NOMO-1 treated with DMSO at 0.1 percent for 48 hours (cell line): ENCODE measurements at regions not wholly inside any gene's neighbourhood (a gene's known extent, or its start where the extent isn't known, plus 50 kb on each side); places are given as distances from the start of the nearest gene placed in this dataset.
A peak's percentile ranks its signal among the peaks of the same experiment; 100 is the strongest.
"Not testable (repeated sequence)": the region's sequence is repeated elsewhere in the genome, so short reads cannot be mapped to it uniquely, and the experiment has no call there.

Source experiments
- DNase-seq: peaks from one replicate; lab custom pipeline; 2025; ENCODE audit not compliant: unreplicated experiment; lab: John Stamatoyannopoulos, UW

DNA sequence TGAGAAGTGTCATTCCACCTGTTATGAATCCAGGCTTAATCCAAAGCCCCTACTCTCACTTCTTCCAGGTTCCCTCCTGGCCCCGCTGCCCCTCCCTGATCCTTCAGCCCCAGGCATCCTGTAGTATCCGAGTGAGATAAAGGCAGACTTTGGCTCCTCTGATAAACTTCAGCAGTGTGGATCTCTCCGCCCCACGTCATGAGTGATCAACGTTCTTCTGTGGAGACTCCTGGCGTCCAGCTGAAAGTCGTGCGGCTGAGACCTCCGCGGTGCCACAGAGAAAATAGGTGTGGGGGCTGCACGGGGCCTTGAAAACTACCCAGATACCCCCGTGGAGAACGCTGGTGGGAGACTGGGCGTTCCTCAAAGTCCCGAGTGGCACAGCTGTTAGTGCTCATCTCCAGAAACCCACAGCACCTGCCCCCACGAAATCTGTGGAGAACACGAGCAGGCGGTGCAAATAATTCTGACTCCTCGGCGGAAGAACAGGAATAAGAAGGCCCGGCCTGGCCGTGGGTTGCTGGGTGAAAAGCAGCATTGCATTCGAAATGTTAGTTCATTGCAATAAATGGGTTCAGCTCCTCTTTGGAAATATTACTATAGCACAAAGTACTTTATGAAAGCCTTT is 180.0 kb upstream of the RGS6 start:
- no peak for DNase-seq

DNA sequence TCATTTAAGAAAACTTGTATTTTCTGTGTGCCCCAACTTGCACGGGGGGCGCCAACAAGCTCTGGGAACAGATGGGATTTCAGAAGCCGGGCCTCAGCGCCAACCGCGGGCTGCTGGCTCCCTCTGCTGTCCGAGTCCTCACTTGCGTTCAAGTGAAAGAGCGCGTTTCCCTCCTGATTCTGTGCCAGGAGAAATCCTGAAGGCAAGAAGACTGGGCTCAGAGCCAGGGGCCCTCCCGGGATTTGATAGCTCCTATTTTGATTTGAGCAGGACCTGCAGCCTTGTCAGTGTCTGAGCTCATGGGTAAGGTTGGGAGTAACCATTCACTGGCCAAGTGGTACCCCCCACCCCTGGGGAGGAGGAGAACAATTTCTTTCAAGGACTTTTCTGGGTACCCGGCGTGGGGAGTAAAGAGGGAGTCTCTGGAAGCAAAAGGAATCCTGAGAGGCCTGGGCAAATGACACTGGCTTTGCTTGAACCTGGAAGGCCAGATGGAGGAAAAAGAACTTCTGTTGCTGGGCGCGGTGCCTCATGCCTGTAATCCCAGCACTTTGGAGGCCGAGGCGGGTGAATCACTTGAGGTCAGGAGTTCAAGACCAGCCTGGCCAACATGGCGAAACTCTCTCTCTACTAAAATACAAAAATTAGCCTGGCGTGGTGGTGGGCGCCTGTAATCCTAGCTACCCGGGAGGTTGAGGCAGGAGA is 179.0 kb upstream of the RGS6 start:
- peak; percentile 50 for DNase-seq

DNA sequence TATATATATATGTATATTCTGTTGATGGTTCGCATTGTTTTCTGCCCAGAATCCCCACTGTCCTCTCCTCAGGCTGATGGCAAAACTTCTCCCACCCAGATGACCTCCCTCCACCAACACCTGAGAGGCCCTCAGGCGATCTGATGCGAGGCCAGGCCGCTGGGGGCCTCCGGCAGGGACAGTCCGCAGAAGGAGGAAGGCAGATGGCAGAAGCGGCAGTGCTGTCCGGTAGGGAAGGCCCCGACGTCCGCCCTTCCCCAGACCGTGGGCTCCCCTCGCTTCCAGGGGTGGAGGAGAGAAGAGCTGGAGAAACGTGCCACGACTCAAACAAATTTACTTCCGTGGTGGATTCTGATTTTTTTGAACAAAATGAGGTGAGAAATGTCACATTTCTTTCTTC is 178.3 kb upstream of the RGS6 start:
- no peak for DNase-seq

DNA sequence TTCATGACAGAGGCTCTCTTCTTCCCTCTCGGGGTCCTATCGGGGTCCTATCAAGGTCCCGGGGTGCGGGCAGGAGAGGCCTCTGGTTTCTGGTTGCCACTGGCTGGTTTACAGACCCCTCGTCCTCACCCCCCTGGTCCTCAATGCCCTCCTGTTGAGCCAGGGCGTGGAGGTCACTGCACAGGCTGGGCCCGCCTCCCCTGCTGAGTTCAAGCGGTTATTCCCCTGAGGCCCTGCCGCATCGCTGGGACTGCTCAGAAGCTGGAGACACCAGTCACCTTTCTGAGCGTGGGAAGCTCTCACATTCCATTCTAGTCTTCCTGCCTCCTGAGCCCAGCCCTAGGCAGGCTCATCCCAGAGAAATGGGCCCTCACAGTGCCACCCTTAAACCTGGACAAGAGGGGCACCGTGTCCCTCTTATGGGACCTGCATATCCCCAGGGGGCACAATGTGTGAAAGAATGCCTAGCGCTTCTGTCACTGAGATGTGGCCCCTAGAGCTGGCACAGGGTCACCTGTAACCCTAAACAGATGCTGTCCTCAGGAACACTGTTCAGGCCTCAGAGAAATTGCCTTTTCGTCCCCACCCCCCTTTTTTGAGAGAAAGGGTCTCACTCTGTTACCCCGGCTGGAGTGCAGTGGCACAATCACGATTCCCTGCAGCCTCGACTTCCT is 177.7 kb upstream of the RGS6 start:
- DNase-seq: no peak

DNA sequence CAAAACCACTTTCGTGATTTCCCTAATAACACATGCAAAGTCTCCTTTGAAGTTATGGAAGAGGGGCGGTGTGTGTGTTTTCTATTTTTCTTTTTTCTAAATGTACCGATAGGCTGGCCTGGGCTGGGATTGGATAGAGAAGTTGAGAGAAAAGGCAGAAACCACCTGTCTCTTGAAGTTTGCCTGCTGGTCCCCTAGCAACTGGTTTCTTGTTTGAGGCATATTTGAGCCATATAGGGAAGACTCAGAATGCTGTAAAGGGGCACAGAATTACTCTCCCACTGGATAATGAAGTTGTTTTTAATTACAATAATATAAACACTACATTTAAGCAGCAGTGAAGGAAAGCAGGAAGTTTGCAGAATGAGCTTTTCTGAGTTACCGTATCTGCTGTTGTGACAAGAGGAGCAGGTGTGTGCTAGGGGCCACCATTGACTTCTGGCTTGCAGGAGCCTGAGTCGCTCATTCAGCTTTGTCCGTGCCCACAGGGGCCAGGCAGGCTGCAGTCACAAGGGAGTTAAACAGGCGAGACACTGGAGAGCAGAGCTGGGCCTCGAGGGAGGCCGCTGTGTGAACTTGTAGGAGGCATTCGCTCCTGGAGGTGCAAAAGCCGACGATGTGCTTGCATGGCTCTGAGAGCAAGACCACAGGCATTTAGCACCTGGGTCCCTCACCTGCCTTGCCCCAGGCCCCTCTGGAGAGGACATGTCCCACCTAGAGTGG is 173.8 kb upstream of the RGS6 start:
- no peak for DNase-seq

DNA sequence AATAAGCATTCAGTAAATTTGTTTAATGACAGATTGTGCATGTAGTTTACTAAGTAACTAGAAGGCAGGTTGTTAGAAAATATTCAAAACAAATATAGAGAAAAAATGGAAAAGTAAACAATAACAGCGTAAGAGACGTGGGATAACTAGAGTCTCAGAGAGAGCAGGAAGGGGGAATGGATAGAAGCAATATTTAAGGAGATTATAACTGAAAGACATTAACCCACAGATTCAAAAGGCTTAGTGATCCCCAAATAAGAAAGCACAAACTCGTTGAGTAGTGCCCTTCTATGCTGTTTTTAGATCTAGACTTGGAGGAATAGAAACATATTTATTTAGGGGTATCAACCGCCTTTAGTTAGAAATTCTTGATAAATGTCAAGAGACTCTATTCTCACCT is 169.7 kb upstream of the RGS6 start:
- no peak for DNase-seq

- DNase-seq: no peak
Measured at GRCh38 chr14:71764701-71765382, 167.4 kb upstream of the RGS6 start.

GRCh38 chr14:71765505-71765904 is 166.7 kb upstream of the RGS6 start:
- no peak for DNase-seq

- DNase-seq: no peak
Measured at GRCh38 chr14:71770431-71770830, 161.8 kb upstream of the RGS6 start.

- DNase-seq: not testable (repeated sequence)
Measured at GRCh38 chr14:71771421-71771820, 160.8 kb upstream of the RGS6 start.

GRCh38 chr14:71771996-71772395 is 160.2 kb upstream of the RGS6 start:
- DNase-seq: not testable (repeated sequence)

DNA sequence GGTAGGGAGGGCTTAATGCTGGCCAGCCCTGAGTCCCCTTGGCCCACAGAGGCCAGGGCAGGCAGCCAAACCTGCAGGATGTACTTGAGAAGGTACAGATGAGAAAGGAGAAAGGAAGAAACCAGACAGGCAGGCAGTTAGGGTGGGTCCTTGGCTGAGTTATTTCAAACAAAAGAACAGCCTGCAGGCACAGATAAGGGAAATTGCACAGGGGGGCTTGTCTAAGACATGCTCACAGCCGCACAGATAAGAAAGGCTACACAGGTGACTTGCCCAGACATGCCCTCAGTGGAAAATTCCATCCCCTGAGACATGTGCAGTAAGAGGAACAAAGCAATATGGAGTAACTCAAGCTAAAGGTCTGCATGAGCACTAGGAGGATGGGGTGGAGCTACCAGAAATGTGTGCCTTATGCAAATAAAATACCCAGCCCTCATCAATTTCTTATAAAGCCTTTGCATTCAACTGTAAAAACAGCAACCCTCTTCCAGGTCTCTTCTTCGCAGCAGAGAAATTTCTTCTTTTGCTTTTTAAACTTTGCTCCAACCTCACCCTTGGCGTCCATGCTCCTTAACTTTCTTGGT is 158.2 kb upstream of the RGS6 start:
- DNase-seq: no peak

DNA sequence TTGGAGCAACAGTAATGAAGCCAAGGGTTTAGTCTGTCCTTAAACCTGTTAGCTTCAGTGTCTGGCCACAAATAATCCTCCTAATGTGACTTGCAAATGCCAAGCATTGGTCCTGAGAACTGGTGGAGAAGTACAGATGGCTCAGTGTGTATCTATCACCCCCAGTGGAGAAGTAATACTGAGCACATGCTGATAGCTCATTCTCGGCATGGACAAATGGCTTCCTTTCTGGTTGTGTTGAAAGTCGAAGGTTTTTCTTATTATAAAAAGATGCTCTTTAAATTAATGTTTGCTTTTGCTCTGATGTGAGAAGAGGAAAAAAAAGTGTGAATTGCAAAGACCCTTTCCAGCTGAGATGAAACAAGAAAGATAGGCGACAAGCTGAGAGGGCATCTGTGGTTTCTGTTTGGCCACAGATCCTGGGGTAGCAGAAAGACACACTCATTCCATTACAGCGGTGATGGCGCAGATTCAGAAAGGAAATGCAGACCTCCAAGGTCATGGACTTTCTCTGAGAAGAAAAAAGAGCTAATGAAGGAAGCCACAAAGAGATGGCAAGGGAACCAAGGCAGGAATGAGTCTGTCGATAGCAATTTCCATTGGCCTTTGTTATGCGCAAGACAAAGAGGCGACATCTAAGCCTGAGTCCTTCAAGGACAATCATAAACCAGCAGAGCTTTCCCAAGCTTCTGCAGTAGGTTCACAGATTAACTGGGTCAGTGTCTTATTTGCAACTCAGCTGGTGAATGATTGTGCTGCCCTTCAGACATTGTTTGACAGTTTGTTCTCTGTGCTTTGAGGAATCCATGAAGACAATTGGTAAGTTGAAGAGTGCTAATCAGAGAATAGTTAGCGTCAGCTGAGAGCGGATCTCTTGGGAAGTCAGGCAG is 155.5 kb upstream of the RGS6 start:
- no peak for DNase-seq

- DNase-seq: no peak
Measured at GRCh38 chr14:71780075-71780474, 152.2 kb upstream of the RGS6 start.

DNA sequence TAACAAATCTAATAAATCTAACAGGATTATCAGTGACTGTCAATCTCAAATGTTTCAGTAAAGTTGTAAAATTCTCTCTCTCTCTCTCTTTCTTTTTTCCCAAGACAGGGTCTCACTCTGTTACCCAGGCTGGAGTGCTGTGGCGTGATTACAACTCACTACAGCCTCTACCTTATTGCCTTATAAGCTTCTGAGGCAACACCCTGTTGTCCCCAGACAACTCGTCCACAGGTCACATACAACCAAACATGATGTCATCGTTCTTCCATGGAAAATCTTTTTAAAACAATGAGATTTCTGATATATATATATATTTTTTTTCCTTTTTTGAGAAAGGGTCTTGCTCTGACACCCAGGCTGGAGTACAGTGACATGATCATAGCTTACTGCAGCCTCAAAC is 151.4 kb upstream of the RGS6 start:
- DNase-seq: no peak

- no peak for DNase-seq
Measured at GRCh38 chr14:71783088-71783487, 149.1 kb upstream of the RGS6 start.

GRCh38 chr14:71783786-71784185 is 148.4 kb upstream of the RGS6 start:
- no peak for DNase-seq

DNA sequence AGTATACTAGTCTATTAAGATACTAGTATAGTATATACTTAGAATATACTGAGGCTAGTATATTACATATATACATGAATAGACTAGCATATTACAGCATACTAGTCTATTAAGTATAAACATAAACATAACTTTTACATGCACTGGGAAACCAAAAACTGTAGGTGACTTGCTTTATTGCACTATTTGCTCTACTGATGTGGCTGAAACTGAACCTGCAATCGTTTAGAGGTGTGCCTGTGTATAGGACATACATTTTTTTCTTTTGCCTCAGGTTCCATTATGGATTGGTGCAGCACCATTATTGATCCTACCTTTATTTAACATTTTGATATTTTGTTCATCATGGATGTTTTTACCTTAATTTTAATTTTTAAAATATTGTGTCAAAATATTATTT is 143.2 kb upstream of the RGS6 start:
- no peak for DNase-seq

- DNase-seq: no peak
Measured at GRCh38 chr14:71799841-71800240, 132.4 kb upstream of the RGS6 start.

DNA sequence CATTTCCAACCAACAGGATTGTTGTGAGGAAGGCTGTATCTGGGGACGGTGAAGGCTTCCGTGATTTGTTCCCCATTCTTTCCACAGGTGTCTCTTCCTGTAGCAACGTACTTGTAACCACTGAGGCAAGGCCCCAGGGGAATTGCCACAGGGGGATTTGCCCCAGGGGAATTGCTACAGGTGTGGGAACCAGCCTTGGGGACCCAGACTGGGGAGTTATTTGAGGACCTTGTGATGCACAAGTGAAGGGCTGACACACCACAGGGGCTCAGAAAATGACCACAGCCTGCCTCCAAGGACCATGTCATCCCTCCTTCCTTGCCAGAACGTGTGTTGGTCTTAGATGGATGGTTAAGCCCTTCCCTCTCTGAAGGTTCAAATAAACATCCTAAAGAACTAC is 131.4 kb upstream of the RGS6 start:
- no peak for DNase-seq
